HL-60 (cell line): ENCODE measurements at regions not wholly inside any gene's neighbourhood (a gene's known extent, or its start where the extent isn't known, plus 50 kb on each side); places are given as distances from the start of the nearest gene placed in this dataset.

Experiments
- GABPA ChIP-seq: IDR thresholded peaks from 2 replicates; pipeline ENCODE4 v1.6.1; 2012; ENCODE audit warnings: low read depth
- TF ChIP-seq, protein P1 (sequence below): IDR thresholded peaks from one replicate; pipeline ENCODE4 v1.5.1; 2011; ENCODE audit warnings: low read length, control low read depth, inconsistent platforms; ENCODE audit not compliant: insufficient read depth

GRCh38 chr12:67871231-67871630, 118.0 kb upstream of the IFNG-AS1 start:
- TF ChIP-seq GABPA: no peak
- TF ChIP-seq, protein P1, sequence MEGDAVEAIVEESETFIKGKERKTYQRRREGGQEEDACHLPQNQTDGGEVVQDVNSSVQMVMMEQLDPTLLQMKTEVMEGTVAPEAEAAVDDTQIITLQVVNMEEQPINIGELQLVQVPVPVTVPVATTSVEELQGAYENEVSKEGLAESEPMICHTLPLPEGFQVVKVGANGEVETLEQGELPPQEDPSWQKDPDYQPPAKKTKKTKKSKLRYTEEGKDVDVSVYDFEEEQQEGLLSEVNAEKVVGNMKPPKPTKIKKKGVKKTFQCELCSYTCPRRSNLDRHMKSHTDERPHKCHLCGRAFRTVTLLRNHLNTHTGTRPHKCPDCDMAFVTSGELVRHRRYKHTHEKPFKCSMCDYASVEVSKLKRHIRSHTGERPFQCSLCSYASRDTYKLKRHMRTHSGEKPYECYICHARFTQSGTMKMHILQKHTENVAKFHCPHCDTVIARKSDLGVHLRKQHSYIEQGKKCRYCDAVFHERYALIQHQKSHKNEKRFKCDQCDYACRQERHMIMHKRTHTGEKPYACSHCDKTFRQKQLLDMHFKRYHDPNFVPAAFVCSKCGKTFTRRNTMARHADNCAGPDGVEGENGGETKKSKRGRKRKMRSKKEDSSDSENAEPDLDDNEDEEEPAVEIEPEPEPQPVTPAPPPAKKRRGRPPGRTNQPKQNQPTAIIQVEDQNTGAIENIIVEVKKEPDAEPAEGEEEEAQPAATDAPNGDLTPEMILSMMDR: no peak
